Caco-2 (cell line): ENCODE measurements at regions not wholly inside any gene's neighbourhood (a gene's known extent, or its start where the extent isn't known, plus 50 kb on each side); places are given as distances from the start of the nearest gene placed in this dataset.
"Not testable (repeated sequence)": the region's sequence is repeated elsewhere in the genome, so short reads cannot be mapped to it uniquely, and the experiment has no call there.

Experiments used
- BruUV-seq: library from RNA; stranded (reverse); fragments of 400-500 nt; replicated peaks from 2 replicates; lab custom pipeline; 2021; lab: Mats Ljungman, UMichigan
- CTCF ChIA-PET: fragments of 300-600 bp; sonication (Branson Sonifier 250); formaldehyde crosslinking; loops from one replicate; lab custom pipeline; 2022; ENCODE audit warnings: antibody characterized with exemption; lab: Charles Lee
- POLR2A ChIA-PET: fragments of 300-600 bp; sonication (Branson Sonifier 250); formaldehyde crosslinking; loops from one replicate; lab custom pipeline; 2022; ENCODE audit warnings: antibody characterized with exemption; lab: Charles Lee
- DNase-seq, 2 experiments: peaks; one replicate each; pipeline versions ENCODE4 v3.0.0 to v3.0.0-alpha.2; 2020 to 2022
- H3K27me3 ChIP-seq: replicated peaks from 2 replicates; pipeline ENCODE4 v1.6.0; 2011; ENCODE audit warnings: low read length; ENCODE audit not compliant: control insufficient read depth, insufficient read depth
- H3K36me3 ChIP-seq: 2 replicates; pipeline ENCODE4 v1.5.1; 2011; ENCODE audit warnings: low read length; ENCODE audit not compliant: control insufficient read depth, insufficient read depth
- H3K4me1 ChIP-seq: fragments of 250-450 bp; sonication (Bioruptor Pico); 2 replicates; pipeline ENCODE4 v1.5.1; 2020; ENCODE audit warnings: mild to moderate bottlenecking
- H3K4me3 ChIP-seq: 2 replicates; pipeline ENCODE4 v1.5.1; 2011; ENCODE audit warnings: low read depth, mild to moderate bottlenecking, control low read depth, low read length
- H3K9me3 ChIP-seq: fragments of 250-450 bp; sonication (Bioruptor Pico); 2 replicates; pipeline ENCODE4 v1.5.1; 2020; ENCODE audit warnings: mild to moderate bottlenecking, moderate library complexity
- H3K27ac Mint-ChIP-seq: one replicate; pipeline ENCODE4 v1.8.0; 2022; ENCODE audit warnings: mixed read lengths; ENCODE audit not compliant: unreplicated experiment
- H3K27me3 Mint-ChIP-seq: one replicate; pipeline ENCODE4 v1.8.0; 2022; ENCODE audit warnings: mixed read lengths; ENCODE audit not compliant: insufficient read depth, unreplicated experiment
- H3K36me3 Mint-ChIP-seq: one replicate; pipeline ENCODE4 v1.8.0; 2022; ENCODE audit warnings: mild to moderate bottlenecking, mixed read lengths; ENCODE audit not compliant: insufficient read depth, unreplicated experiment
- H3K4me1 Mint-ChIP-seq: one replicate; pipeline ENCODE4 v1.8.0; 2022; ENCODE audit warnings: low read depth, mixed read lengths; ENCODE audit not compliant: unreplicated experiment
- H3K4me3 Mint-ChIP-seq: one replicate; pipeline ENCODE4 v1.8.0; 2022; ENCODE audit warnings: mild to moderate bottlenecking, moderate library complexity, mixed read lengths; ENCODE audit not compliant: unreplicated experiment
- H3K9me3 Mint-ChIP-seq: one replicate; pipeline ENCODE4 v1.8.0; 2022; ENCODE audit warnings: mixed read lengths; ENCODE audit not compliant: unreplicated experiment
- CTCF ChIP-seq, 2 experiments: fragments of 200-600 bp in 1 of 2; IDR thresholded peaks; 1 replicate in 1 of 2; 2 replicates in 1 of 2; pipeline versions ENCODE4 v1.5.1 to v1.8.0; 2011 to 2022; ENCODE audit warnings: antibody characterized with exemption in 1 of 2, control low read depth in 1 of 2, inconsistent platforms in 1 of 2, low read depth in 1 of 2, low read length in 1 of 2, mild to moderate bottlenecking in 1 of 2, moderate library complexity in 1 of 2; ENCODE audit not compliant: insufficient read depth in 1 of 2, severe bottlenecking in 1 of 2, unreplicated experiment in 1 of 2
- intact Hi-C: fragments of 100-400 bp; cut with micrococcal nuclease; formaldehyde crosslinking; loops from one replicate; pipeline ENCODE4 v1.10.0; 2022; ENCODE audit not compliant: unreplicated experiment

GRCh38 chr13:86324191-86324590, 525.0 kb upstream of the SLITRK6 start:
- Mint-ChIP-seq H3K36me3 (no peaks in the 10 kb centered on the region), H3K9me3 (peaks cover 9% of the 10 kb centered on the region), H3K27ac (no peak overlapping the region), H3K4me1 (no peaks in the 10 kb centered on the region), H3K27me3 (no peaks in the 10 kb centered on the region), H3K4me3 (no peak overlapping the region)
- TF ChIP-seq CTCF (IDR thresholded peaks at IDR 0.05; ENCODE audit: insufficient read depth in 1 of 2, low read depth in 1 of 2, low read length in 1 of 2, severe bottlenecking in 1 of 2, unreplicated experiment in 1 of 2), result no peak
- Histone ChIP-seq H3K36me3 (no peaks in the 10 kb centered on the region), H3K4me3 (no peak overlapping the region), H3K9me3 (no peaks in the 10 kb centered on the region), H3K4me1 (no peaks in the 10 kb centered on the region), H3K27me3 (no peaks in the 10 kb centered on the region)
- no TSS peak for BruUV-seq
- ChIA-PET CTCF (no interaction called here), POLR2A (no interaction called here)
- no peak for DNase-seq
- intact Hi-C loops, result no loop called here

GRCh38 chr13:86355301-86355700, 556.1 kb upstream of the SLITRK6 start:
- H3K27ac Mint-ChIP-seq, result no peak overlapping the region
- intact Hi-C loops, result no loop called here
- BruUV-seq, result no TSS peak
- DNase-seq, result no peak
- Histone ChIP-seq H3K36me3 (no peaks in the 10 kb centered on the region), H3K4me1 (no peaks in the 10 kb centered on the region), H3K27me3 (no peaks in the 10 kb centered on the region), H3K9me3 (no peaks in the 10 kb centered on the region), H3K4me3 (no peak overlapping the region)
- TF ChIP-seq CTCF (IDR thresholded peaks at IDR 0.05; ENCODE audit: insufficient read depth in 1 of 2, low read depth in 1 of 2, low read length in 1 of 2, severe bottlenecking in 1 of 2, unreplicated experiment in 1 of 2), result no peak
- ChIA-PET POLR2A (no interaction called here), CTCF (no interaction called here)
- H3K36me3 Mint-ChIP-seq, result no peaks in the 10 kb centered on the region
- peaks cover 5% of the 10 kb centered on the region for H3K27me3 Mint-ChIP-seq
- H3K9me3 Mint-ChIP-seq, result no peaks in the 10 kb centered on the region
- no peak overlapping the region for H3K4me3 Mint-ChIP-seq
- H3K4me1 Mint-ChIP-seq, result no peaks in the 10 kb centered on the region

- intact Hi-C loops, result no loop called here
- no peaks in the 10 kb centered on the region for H3K4me1 ChIP-seq
- TF ChIP-seq CTCF (IDR thresholded peaks at IDR 0.05; ENCODE audit: insufficient read depth in 1 of 2, low read depth in 1 of 2, low read length in 1 of 2, severe bottlenecking in 1 of 2, unreplicated experiment in 1 of 2), result no peak
- Mint-ChIP-seq H3K27me3 (peaks cover 10% of the 10 kb centered on the region), H3K9me3 (no peaks in the 10 kb centered on the region), H3K36me3 (no peaks in the 10 kb centered on the region), H3K27ac (no peak overlapping the region), H3K4me3 (no peak overlapping the region), H3K4me1 (no peaks in the 10 kb centered on the region)
- no peak for DNase-seq
- POLR2A ChIA-PET, result no interaction called here
- H3K9me3 ChIP-seq, result no peaks in the 10 kb centered on the region
- no peak overlapping the region for H3K4me3 ChIP-seq
- BruUV-seq, result no TSS peak
- H3K36me3 ChIP-seq, result no peaks in the 10 kb centered on the region
- H3K27me3 ChIP-seq, result no peaks in the 10 kb centered on the region
- CTCF ChIA-PET, result no interaction called here
Measured at GRCh38 chr13:86357106-86357505, 557.9 kb upstream of the SLITRK6 start.

GRCh38 chr13:86363749-86364148, 564.5 kb upstream of the SLITRK6 start:
- intact Hi-C loops, H3K9me3 ChIP-seq, H3K36me3 Mint-ChIP-seq, H3K4me1 ChIP-seq, H3K9me3 Mint-ChIP-seq, H3K36me3 ChIP-seq, H3K4me3 ChIP-seq, BruUV-seq, H3K4me1 Mint-ChIP-seq, DNase-seq, H3K27me3 ChIP-seq, H3K4me3 Mint-ChIP-seq, H3K27me3 Mint-ChIP-seq, H3K27ac Mint-ChIP-seq, CTCF ChIA-PET, POLR2A ChIA-PET: not testable (repeated sequence)
